ENCODE measurements at regions not wholly inside any gene's neighbourhood (a gene's known extent, or its start where the extent isn't known, plus 50 kb on each side); places are given as distances from the start of the nearest gene placed in this dataset.

DNA sequence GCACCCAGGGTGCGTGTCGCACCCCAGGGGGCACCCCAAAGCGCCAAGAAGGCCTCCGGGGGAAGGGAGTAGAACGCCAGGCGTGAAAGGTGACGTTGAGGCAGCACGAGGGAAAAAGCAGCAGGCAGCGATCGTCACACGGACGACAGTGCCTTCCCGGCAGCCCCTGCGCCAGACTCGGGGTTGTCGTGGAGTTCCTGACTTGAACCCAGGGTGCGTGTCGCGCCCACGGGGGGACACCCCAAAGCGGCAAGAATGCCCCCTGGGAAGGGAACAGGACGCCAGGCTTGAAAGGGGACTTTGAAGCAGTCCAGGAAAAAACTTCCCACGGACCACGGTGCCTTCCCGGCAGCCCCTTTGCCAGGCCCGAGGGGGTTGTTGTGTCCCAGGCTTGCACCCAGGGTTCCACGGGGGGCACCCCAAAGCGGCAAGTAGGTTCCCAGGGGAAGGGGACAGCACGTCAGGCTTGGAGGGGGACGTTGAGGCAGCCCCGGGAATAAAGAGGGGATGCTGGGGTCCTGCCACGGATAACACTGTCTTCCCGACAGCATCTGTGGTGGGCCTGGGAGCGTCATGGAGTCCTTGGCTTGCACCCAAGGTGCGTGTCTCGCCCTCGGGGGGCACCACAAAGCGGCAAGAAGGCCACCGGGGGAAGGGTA is 159.2 kb upstream of the ALG10B start:
- H3K27ac ChIP-seq (ENCODE audit: low read depth, low read length, poor library complexity, severe bottlenecking): no peak overlapping the region
- H3K27me3 ChIP-seq (replicated peaks; ENCODE audit: insufficient read depth, low read depth, low read length, poor library complexity): no peaks in the 10 kb centered on the region
- H3K9me3 ChIP-seq (ENCODE audit: low read depth, low read length, poor library complexity, severe bottlenecking): peaks cover 28% of the 10 kb centered on the region
- intact Hi-C loops (cut with micrococcal nuclease; ENCODE audit: unreplicated experiment): no loop called here
- no peak for TF ChIP-seq EZH2 (IDR thresholded peaks at IDR 0.05; ENCODE audit: borderline replicate concordance, low read depth, low read length, poor library complexity, severe bottlenecking)
- BruUV-seq (replicated peaks): no TSS peak
- H3K4me1 ChIP-seq (ENCODE audit: insufficient read depth, low read length, poor library complexity, severe bottlenecking): no peaks in the 10 kb centered on the region
- H3K4me3 ChIP-seq (ENCODE audit: low read depth, low read length, poor library complexity, severe bottlenecking): no peak overlapping the region
- CTCF ChIA-PET: no interaction called here
- DNase-seq (ENCODE audit: low spot score): no peak
- POLR2A ChIA-PET (ENCODE audit: low non-redundant PET): no interaction called here
- no peaks in the 10 kb centered on the region for H3K36me3 ChIP-seq (ENCODE audit: insufficient read depth, low read length, poor library complexity, severe bottlenecking)

- Histone ChIP-seq H3K27ac (ENCODE audit: low read depth, low read length, poor library complexity, severe bottlenecking) (no peak overlapping the region), H3K4me3 (ENCODE audit: low read depth, low read length, poor library complexity, severe bottlenecking) (no peak overlapping the region), H3K4me1 (ENCODE audit: insufficient read depth, low read length, poor library complexity, severe bottlenecking) (no peaks in the 10 kb centered on the region), H3K9me3 (ENCODE audit: low read depth, low read length, poor library complexity, severe bottlenecking) (peaks cover 32% of the 10 kb centered on the region), H3K27me3 (replicated peaks; ENCODE audit: insufficient read depth, low read depth, low read length, poor library complexity) (no peaks in the 10 kb centered on the region), H3K36me3 (ENCODE audit: insufficient read depth, low read length, poor library complexity, severe bottlenecking) (no peaks in the 10 kb centered on the region)
- no TSS peak for BruUV-seq (replicated peaks)
- no peak for DNase-seq (ENCODE audit: low spot score)
- POLR2A ChIA-PET (ENCODE audit: low non-redundant PET): no interaction called here
- intact Hi-C loops (cut with micrococcal nuclease; ENCODE audit: unreplicated experiment): no loop called here
- no peak for TF ChIP-seq EZH2 (IDR thresholded peaks at IDR 0.05; ENCODE audit: borderline replicate concordance, low read depth, low read length, poor library complexity, severe bottlenecking)
- no peak for TF ChIP-seq CTCF (conservative IDR thresholded peaks at IDR 0.05; ENCODE audit: low read depth, low read length)
- CTCF ChIA-PET: no interaction called here
Observed at GRCh38 chr12:38157933-38158401, 158.6 kb upstream of the ALG10B start.

GRCh38 chr12:38158428-38159091 is 158.0 kb upstream of the ALG10B start:
- no peak overlapping the region for H3K27ac ChIP-seq (ENCODE audit: low read depth, low read length, poor library complexity, severe bottlenecking)
- H3K9me3 ChIP-seq (ENCODE audit: low read depth, low read length, poor library complexity, severe bottlenecking): peaks cover 32% of the 10 kb centered on the region
- ChIA-PET POLR2A (ENCODE audit: low non-redundant PET) (no interaction called here), CTCF (no interaction called here)
- DNase-seq (ENCODE audit: low spot score): no peak
- no TSS peak for BruUV-seq (replicated peaks)
- TF ChIP-seq EZH2 (IDR thresholded peaks at IDR 0.05; ENCODE audit: borderline replicate concordance, low read depth, low read length, poor library complexity, severe bottlenecking): no peak
- H3K27me3 ChIP-seq (replicated peaks; ENCODE audit: insufficient read depth, low read depth, low read length, poor library complexity): no peaks in the 10 kb centered on the region
- no peaks in the 10 kb centered on the region for H3K36me3 ChIP-seq (ENCODE audit: insufficient read depth, low read length, poor library complexity, severe bottlenecking)
- H3K4me1 ChIP-seq (ENCODE audit: insufficient read depth, low read length, poor library complexity, severe bottlenecking): no peaks in the 10 kb centered on the region
- no peak overlapping the region for H3K4me3 ChIP-seq (ENCODE audit: low read depth, low read length, poor library complexity, severe bottlenecking)
- intact Hi-C loops (cut with micrococcal nuclease; ENCODE audit: unreplicated experiment): no loop called here

GRCh38 chr12:38159092-38159551 is 157.5 kb upstream of the ALG10B start:
- BruUV-seq (replicated peaks): no TSS peak
- ChIA-PET CTCF (no interaction called here), POLR2A (ENCODE audit: low non-redundant PET) (no interaction called here)
- DNase-seq (ENCODE audit: low spot score): no peak
- H3K27ac ChIP-seq (ENCODE audit: low read depth, low read length, poor library complexity, severe bottlenecking): no peak overlapping the region
- TF ChIP-seq CTCF (conservative IDR thresholded peaks at IDR 0.05; ENCODE audit: low read depth, low read length) (no peak), EZH2 (IDR thresholded peaks at IDR 0.05; ENCODE audit: borderline replicate concordance, low read depth, low read length, poor library complexity, severe bottlenecking) (no peak)
- no peak overlapping the region for H3K4me3 ChIP-seq (ENCODE audit: low read depth, low read length, poor library complexity, severe bottlenecking)
- peaks cover 32% of the 10 kb centered on the region for H3K9me3 ChIP-seq (ENCODE audit: low read depth, low read length, poor library complexity, severe bottlenecking)
- no peaks in the 10 kb centered on the region for H3K36me3 ChIP-seq (ENCODE audit: insufficient read depth, low read length, poor library complexity, severe bottlenecking)
- H3K27me3 ChIP-seq (replicated peaks; ENCODE audit: insufficient read depth, low read depth, low read length, poor library complexity): no peaks in the 10 kb centered on the region
- intact Hi-C loops (cut with micrococcal nuclease; ENCODE audit: unreplicated experiment): no loop called here
- no peaks in the 10 kb centered on the region for H3K4me1 ChIP-seq (ENCODE audit: insufficient read depth, low read length, poor library complexity, severe bottlenecking)

All from A673 (cell line).